ENCODE measurements at regions not wholly inside any gene's neighbourhood (a gene's known extent, or its start where the extent isn't known, plus 50 kb on each side); places are given as distances from the start of the nearest gene placed in this dataset.
A peak's percentile ranks its signal among the peaks of the same experiment; 100 is the strongest.

GRCh38 chr3:25292036-25292435 lies 136.0 kb upstream of the RARB start:
- no peak for DNase-seq (ENCODE audit: low read depth)

- no peak for DNase-seq (ENCODE audit: low read depth)
Measured at GRCh38 chr3:25292595-25292994, 135.5 kb upstream of the RARB start.

- DNase-seq (ENCODE audit: low read depth), result no peak
Measured at GRCh38 chr3:25293736-25294135, 134.3 kb upstream of the RARB start.

- DNase-seq (ENCODE audit: low read depth), result no peak
Measured at GRCh38 chr3:25294169-25294805, 133.8 kb upstream of the RARB start.

GRCh38 chr3:25297667-25298585 lies 130.1 kb upstream of the RARB start:
- DNase-seq (ENCODE audit: low read depth), result no peak

GRCh38 chr3:25300141-25300540 lies 127.9 kb upstream of the RARB start:
- DNase-seq (ENCODE audit: low read depth), result no peak

- DNase-seq (ENCODE audit: low read depth), result no peak
Measured at GRCh38 chr3:25304916-25305315, 123.1 kb upstream of the RARB start.

- no peak for DNase-seq (ENCODE audit: low read depth)
Measured at GRCh38 chr3:25306066-25306465, 122.0 kb upstream of the RARB start.

- DNase-seq (ENCODE audit: low read depth), result no peak
Measured at GRCh38 chr3:25306705-25307104, 121.4 kb upstream of the RARB start.

GRCh38 chr3:25313286-25313685 lies 114.8 kb upstream of the RARB start:
- no peak for DNase-seq (ENCODE audit: low read depth)

- no peak for DNase-seq (ENCODE audit: low read depth)
Measured at GRCh38 chr3:25324954-25325655, 103.0 kb upstream of the RARB start.

- DNase-seq (ENCODE audit: low read depth), result no peak
Measured at GRCh38 chr3:25335356-25335755, 92.7 kb upstream of the RARB start.

GRCh38 chr3:25338158-25338725 lies 89.8 kb upstream of the RARB start:
- DNase-seq (ENCODE audit: low read depth), result no peak

GRCh38 chr3:25339225-25339624 lies 88.8 kb upstream of the RARB start:
- no peak for DNase-seq (ENCODE audit: low read depth)

- no peak for DNase-seq (ENCODE audit: low read depth)
Measured at GRCh38 chr3:25344670-25345069, 83.4 kb upstream of the RARB start.

- DNase-seq (ENCODE audit: low read depth), result no peak
Measured at GRCh38 chr3:25349095-25349494, 79.0 kb upstream of the RARB start.

GRCh38 chr3:25349828-25350724 lies 78.0 kb upstream of the RARB start:
- no peak for DNase-seq (ENCODE audit: low read depth)

GRCh38 chr3:25350725-25351114 lies 77.3 kb upstream of the RARB start:
- DNase-seq (ENCODE audit: low read depth), result no peak

GRCh38 chr3:25354071-25354470 lies 74.0 kb upstream of the RARB start:
- DNase-seq (ENCODE audit: low read depth), result peak; percentile 16

GRCh38 chr3:25355034-25355885 lies 72.8 kb upstream of the RARB start:
- no peak for DNase-seq (ENCODE audit: low read depth)

GRCh38 chr3:25355998-25356397 lies 72.1 kb upstream of the RARB start:
- DNase-seq (ENCODE audit: low read depth), result no peak

All from GM04504 (cell line).